K562 (cell line): ENCODE measurements at regions not wholly inside any gene's neighbourhood (a gene's known extent, or its start where the extent isn't known, plus 50 kb on each side); places are given as distances from the start of the nearest gene placed in this dataset.

ENCODE experiments used
- ATAC-seq: fragments of 200-7000 bp; cut with Tn5 transposase; 3 replicates; pipeline ENCODE4 v1.9.1; 2020; ENCODE audit warnings: moderate library complexity
- BruUV-seq: library from RNA; stranded (reverse); fragments of 400-500 nt; replicated peaks from 2 replicates; lab custom pipeline; 2021; lab: Mats Ljungman, UMichigan
- CTCF ChIA-PET: fragments of 300-600 bp; formaldehyde crosslinking; extraction: SDS; loops from one replicate; lab custom pipeline; 2021; ENCODE audit warnings: low intra/inter-chr PET ratio; lab: Yijun Ruan, JAX
- POLR2A ChIA-PET: fragments of 300-600, 350-650 bp; sonication (Branson Sonifier 250); formaldehyde crosslinking; extraction: SDS; loops from one replicate; lab custom pipeline; 2021; ENCODE audit warnings: antibody characterized with exemption, inconsistent platforms; lab: Yijun Ruan, JAX
- DNase-seq, 4 experiments: peaks; one replicate each; pipeline versions ENCODE4 v3.0.0 to v3.0.0-alpha.2; 2011 to 2018; ENCODE audit warnings: low spot score in 3 of 4, mixed read lengths in 3 of 4; ENCODE audit errors: extremely low read depth in 1 of 4
- FAIRE-seq: peaks from 2 replicates; lab custom pipeline; 2011; peaks lifted over from hg19 to GRCh38; lab: Jason Lieb, UNC
- H2AFZ ChIP-seq: 2 replicates; pipeline ENCODE4 v1.6.0; 2011; ENCODE audit warnings: low read depth, low read length, control low read depth, inconsistent platforms
- H3K27ac ChIP-seq: fragments of 200-600 bp; 3 replicates; pipeline ENCODE4 v1.8.0; 2011; ENCODE audit warnings: low read depth, mild to moderate bottlenecking, control low read depth, inconsistent platforms, low read length, moderate library complexity, mixed read lengths; ENCODE audit errors: extremely low read depth
- H3K27me3 ChIP-seq, 2 experiments: fragments of 300-600 bp in 1 of 2; 2 replicates in 1 of 2; 3 replicates in 1 of 2; pipeline versions ENCODE4 v1.6.0 to v1.8.0; 2011; ENCODE audit warnings: inconsistent platforms in 2 of 2, low read length in 2 of 2, mild to moderate bottlenecking in 1 of 2, mixed read lengths in 1 of 2, moderate library complexity in 1 of 2; ENCODE audit not compliant: control insufficient read depth in 2 of 2, insufficient read depth in 2 of 2
- H3K36me3 ChIP-seq: fragments of 300-600 bp; 3 replicates; pipeline ENCODE4 v1.8.0; 2011; ENCODE audit warnings: mild to moderate bottlenecking, low read length, inconsistent platforms; ENCODE audit not compliant: control insufficient read depth, insufficient read depth
- H3K4me1 ChIP-seq, 2 experiments: fragments of 200-600 bp in 1 of 2; replicated peaks in 1 of 2; 2 replicates in 1 of 2; 3 replicates in 1 of 2; pipeline versions ENCODE4 v1.5.1 to v1.8.0; 2011; ENCODE audit warnings: inconsistent platforms in 2 of 2, low read length in 2 of 2, mild to moderate bottlenecking in 1 of 2, mixed read lengths in 1 of 2, moderate library complexity in 1 of 2; ENCODE audit not compliant: control insufficient read depth in 2 of 2, insufficient read depth in 2 of 2
- H3K4me2 ChIP-seq: 2 replicates; pipeline ENCODE4 v1.6.1; 2011; ENCODE audit warnings: low read length, control low read depth, inconsistent platforms, mixed read lengths; ENCODE audit not compliant: insufficient read depth
- H3K4me3 ChIP-seq: fragments of 200-600 bp; sonication (generic), shearing (Covaris generic); 2 replicates; pipeline ENCODE4 v1.5.1; 2016; ENCODE audit warnings: control low read depth, inconsistent platforms
- H3K79me2 ChIP-seq: fragments of 200-600 bp; 3 replicates; pipeline ENCODE4 v1.8.0; 2011; ENCODE audit warnings: low read length, inconsistent platforms; ENCODE audit not compliant: control insufficient read depth, insufficient read depth
- H3K9ac ChIP-seq, 2 experiments: 2 replicates each; pipeline versions ENCODE4 v1.6.0 to v1.6.1; 2011; ENCODE audit warnings: low read depth in 2 of 2, low read length in 2 of 2, control low read depth in 1 of 2, inconsistent platforms in 1 of 2, mild to moderate bottlenecking in 1 of 2, mixed read lengths in 1 of 2; ENCODE audit not compliant: insufficient read depth in 1 of 2
- H3K9me1 ChIP-seq: one replicate; pipeline ENCODE4 v1.6.0; 2011; ENCODE audit warnings: inconsistent platforms, mild to moderate bottlenecking, low read length, moderate library complexity; ENCODE audit not compliant: control insufficient read depth, insufficient read depth
- H3K9me3 ChIP-seq: replicated peaks from 2 replicates; pipeline ENCODE4 v1.5.1; 2011; ENCODE audit warnings: low read depth, low read length, inconsistent platforms; ENCODE audit not compliant: control insufficient read depth, insufficient read depth
- H4K20me1 ChIP-seq: replicated peaks from 2 replicates; pipeline ENCODE4 v1.6.1; 2011; ENCODE audit warnings: low read length, inconsistent platforms, mixed read lengths; ENCODE audit not compliant: control insufficient read depth, insufficient read depth
- CBFA2T3 ChIP-seq: fragments of 450-650 bp; IDR thresholded peaks from 2 replicates; pipeline ENCODE4 v1.6.1; 2017
- FOXJ2 ChIP-seq: fragments of 200-800 bp; sonication (Bioruptor generic); IDR thresholded peaks from 2 replicates; pipeline ENCODE4 v1.6.1; 2016; ENCODE audit warnings: missing genetic modification characterization, missing compliant biosample characterization
- POLR3A ChIP-seq: IDR thresholded peaks from 2 replicates; pipeline ENCODE4 v1.6.1; 2011; ENCODE audit warnings: borderline replicate concordance, mild to moderate bottlenecking, moderate library complexity; ENCODE audit not compliant: insufficient read length, insufficient read depth; ENCODE audit errors: extremely low read depth
- RBM22 ChIP-seq: fragments of 200-400 bp; formaldehyde crosslinking; IDR thresholded peaks from 2 replicates; pipeline ENCODE4 v1.6.1; 2018; ENCODE audit warnings: low read length, low read depth; ENCODE audit not compliant: poor library complexity, severe bottlenecking
- SMARCE1 ChIP-seq: fragments of 450-650 bp; IDR thresholded peaks from 2 replicates; pipeline ENCODE4 v1.7.1; 2016; ENCODE audit warnings: mild to moderate bottlenecking
- ZNF592 ChIP-seq: fragments of 450-650 bp; IDR thresholded peaks from 2 replicates; pipeline ENCODE4 v1.6.1; 2017; ENCODE audit warnings: antibody characterized with exemption, mild to moderate bottlenecking
- ZNF764 ChIP-seq: fragments of 250-450 bp; sonication (Bioruptor Pico); IDR thresholded peaks from 2 replicates; pipeline ENCODE4 v1.4.0; 2020; ENCODE audit warnings: low read depth, mild to moderate bottlenecking, moderate library complexity
- WGBS: fragments of 100-300 bp; shearing (Covaris generic); methylation state at CpG from one replicate; pipeline ENCODE4 v1.1.6; 2016; ENCODE audit warnings: low coverage, mixed read lengths; ENCODE audit not compliant: insufficient coverage; ENCODE audit errors: missing lambda C conversion rate; 5-methylcytosine and 5-hydroxymethylcytosine counted together
- in situ Hi-C: fragments of 300-500 bp; cut with MboI; formaldehyde crosslinking; loops from 4 replicates; pipeline ENCODE4 v1.15.0; 2018; ENCODE audit warnings: inconsistent platforms, mixed read lengths
- intact Hi-C: fragments of 100-400 bp; cut with micrococcal nuclease; formaldehyde crosslinking; loops from 2 replicates; pipeline ENCODE4 v1.14.2; 2022

- TF ChIP-seq POLR3A: no peak
- Histone ChIP-seq H4K20me1 (no peaks in the 10 kb centered on the region), H3K79me2 (no peaks in the 10 kb centered on the region), H3K4me3 (no peak overlapping the region), H3K9me1 (no peaks in the 10 kb centered on the region), H3K36me3 (no peaks in the 10 kb centered on the region), H2AFZ (no peak overlapping the region), H3K27ac (no peak overlapping the region), H3K4me2 (no peak overlapping the region), H3K9ac (no peak overlapping the region), H3K27me3 (peaks cover 2 to 15% of the 10 kb centered on the region in 2 experiments; a peak in 3 of 5 replicates), H3K9me3 (no peaks in the 10 kb centered on the region), H3K4me1 (no peaks in the 10 kb centered on the region)
- intact Hi-C loops: no loop called here
- in situ Hi-C loops: no loop called here
- ChIA-PET CTCF (no interaction called here), POLR2A (interaction anchor here (0.6 kb wide), 1 partner anchor 884 kb away, joined by 3 read pairs; no protein-coding TSS in a partner anchor)
- DNase-seq (no peak), FAIRE-seq (no peak), ATAC-seq (no peak)
- BruUV-seq: no TSS peak
- WGBS: 0% methylated on average over 4 of the region's 4 CpGs
These were observed 154.0 kb upstream of the BCL6 start for GRCh38 chr3:187899246-187899645.

DNA sequence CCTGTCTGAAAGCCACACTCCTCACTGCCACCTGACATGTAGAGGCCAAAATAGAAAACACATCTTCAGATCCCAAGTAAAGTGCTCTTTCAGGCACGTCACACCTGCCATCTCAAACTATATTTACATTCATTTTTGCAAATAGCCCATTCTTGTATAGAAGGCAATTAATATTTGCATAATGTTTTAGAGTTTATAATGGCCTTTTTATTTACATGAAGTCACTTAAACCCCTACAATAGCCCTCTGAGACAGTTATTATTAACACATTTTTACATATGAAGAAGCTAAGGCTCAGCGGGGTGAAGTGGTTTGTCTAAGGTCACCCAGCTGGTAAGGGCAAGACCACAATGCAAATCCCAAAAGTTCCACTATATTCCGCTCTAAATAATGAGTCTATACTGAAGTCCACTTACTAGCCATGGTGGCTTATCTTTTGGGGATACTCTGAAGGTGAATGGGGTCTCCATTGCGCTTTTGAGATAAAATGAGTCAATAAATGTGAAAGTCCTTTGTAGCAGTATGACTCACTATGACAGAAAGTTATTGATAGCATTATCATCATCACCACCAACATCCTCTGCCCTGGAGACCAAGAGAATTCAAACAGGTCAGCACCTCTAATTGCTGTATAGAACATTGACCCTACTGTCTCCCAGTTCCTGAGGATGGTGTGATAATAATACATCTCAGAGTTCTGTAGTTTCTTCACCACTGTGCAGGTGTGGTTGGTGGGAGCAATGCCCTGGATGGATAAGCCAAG is 155.9 kb upstream of the BCL6 start:
- intact Hi-C loops (no loop called here), in situ Hi-C loops (no loop called here)
- ATAC-seq: no peak
- ChIA-PET POLR2A (interaction anchor here (0.5 kb wide), 1 partner anchor 287 kb away, joined by 3 read pairs; no protein-coding TSS in a partner anchor), CTCF (no interaction called here)
- Histone ChIP-seq H4K20me1 (no peaks in the 10 kb centered on the region), H3K27ac (no peak overlapping the region), H3K27me3 (peaks cover 2 to 15% of the 10 kb centered on the region in 2 experiments; a peak in 4 of 5 replicates), H3K4me3 (no peak overlapping the region), H3K9ac (no peak overlapping the region), H3K9me3 (no peaks in the 10 kb centered on the region), H3K4me2 (no peak overlapping the region), H3K9me1 (no peaks in the 10 kb centered on the region), H2AFZ (no peak overlapping the region), H3K4me1 (no peaks in the 10 kb centered on the region), H3K36me3 (no peaks in the 10 kb centered on the region), H3K79me2 (no peaks in the 10 kb centered on the region)
- 0% methylated on average over 4 of the region's 4 CpGs for WGBS
- no peak for DNase-seq
- no peak for TF ChIP-seq RBM22
- TF ChIP-seq ZNF592: no peak
- no peak for TF ChIP-seq SMARCE1
- TF ChIP-seq CBFA2T3: 0 out of 2 replicates have a peak, but pooled peaks have one; percentile 3
- no peak for TF ChIP-seq ZNF764 (CRISPR knock-in tag)
- TF ChIP-seq FOXJ2 (tag): no peak
- FAIRE-seq: peak; percentile 29
- BruUV-seq: no TSS peak
